Esophagus muscularis mucosa (tissue), 3 donors: ENCODE measurements at regions not wholly inside any gene's neighbourhood (a gene's known extent, or its start where the extent isn't known, plus 50 kb on each side); places are given as distances from the start of the nearest gene placed in this dataset.

Experiments used
- POLR2A ChIP-seq: fragments of 450-650 bp; IDR thresholded peaks from one replicate; pipeline ENCODE4 v1.6.1; 2017; ENCODE audit warnings: antibody characterized with exemption, moderate library complexity, mild to moderate bottlenecking, low read depth
- TF ChIP-seq, protein P1 (sequence below), 3 experiments: fragments of 200-600 bp in 2 of 3; fragments of 450-650 bp in 1 of 3; sonication (generic) in 2 of 3; IDR thresholded peaks; one replicate each; pipeline ENCODE4 v1.5.1; 2017 to 2019; ENCODE audit warnings: antibody characterized with exemption in 3 of 3, mild to moderate bottlenecking in 2 of 3, moderate library complexity in 1 of 3

DNA sequence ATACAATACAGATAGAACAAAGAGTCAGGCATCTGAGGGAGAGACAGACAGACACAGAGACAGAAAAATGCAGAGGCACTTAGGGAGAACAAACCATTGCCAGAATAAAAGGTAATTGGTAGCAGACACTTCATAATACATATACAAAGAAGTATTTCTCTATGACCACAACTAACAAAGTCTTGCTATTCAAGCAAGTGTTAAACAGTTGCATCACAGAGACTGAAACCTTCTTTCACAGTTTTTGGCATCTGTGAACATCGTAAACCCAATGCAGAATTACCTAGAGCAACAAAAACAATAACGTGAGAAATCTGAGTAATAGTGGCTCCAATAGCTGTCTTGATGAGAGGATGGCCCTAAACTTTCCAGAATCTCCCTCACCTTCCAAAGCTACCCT is 116.4 kb downstream of the BLID start:
- TF ChIP-seq POLR2A, result no peak
- TF ChIP-seq, protein P1, sequence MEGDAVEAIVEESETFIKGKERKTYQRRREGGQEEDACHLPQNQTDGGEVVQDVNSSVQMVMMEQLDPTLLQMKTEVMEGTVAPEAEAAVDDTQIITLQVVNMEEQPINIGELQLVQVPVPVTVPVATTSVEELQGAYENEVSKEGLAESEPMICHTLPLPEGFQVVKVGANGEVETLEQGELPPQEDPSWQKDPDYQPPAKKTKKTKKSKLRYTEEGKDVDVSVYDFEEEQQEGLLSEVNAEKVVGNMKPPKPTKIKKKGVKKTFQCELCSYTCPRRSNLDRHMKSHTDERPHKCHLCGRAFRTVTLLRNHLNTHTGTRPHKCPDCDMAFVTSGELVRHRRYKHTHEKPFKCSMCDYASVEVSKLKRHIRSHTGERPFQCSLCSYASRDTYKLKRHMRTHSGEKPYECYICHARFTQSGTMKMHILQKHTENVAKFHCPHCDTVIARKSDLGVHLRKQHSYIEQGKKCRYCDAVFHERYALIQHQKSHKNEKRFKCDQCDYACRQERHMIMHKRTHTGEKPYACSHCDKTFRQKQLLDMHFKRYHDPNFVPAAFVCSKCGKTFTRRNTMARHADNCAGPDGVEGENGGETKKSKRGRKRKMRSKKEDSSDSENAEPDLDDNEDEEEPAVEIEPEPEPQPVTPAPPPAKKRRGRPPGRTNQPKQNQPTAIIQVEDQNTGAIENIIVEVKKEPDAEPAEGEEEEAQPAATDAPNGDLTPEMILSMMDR (IDR thresholded peaks at IDR 0.05), result no peak
